ENCODE measurements at regions not wholly inside any gene's neighbourhood (a gene's known extent, or its start where the extent isn't known, plus 50 kb on each side); places are given as distances from the start of the nearest gene placed in this dataset.

GRCh38 chr18:55753643-55754263, 165.8 kb upstream of the TCF4 start:
- TF ChIP-seq CTCF (IDR thresholded peaks at IDR 0.05) (no peak), EZH2 (IDR thresholded peaks at IDR 0.05) (no peak)
